ENCODE measurements at regions not wholly inside any gene's neighbourhood (a gene's known extent, or its start where the extent isn't known, plus 50 kb on each side); places are given as distances from the start of the nearest gene placed in this dataset.

DNA sequence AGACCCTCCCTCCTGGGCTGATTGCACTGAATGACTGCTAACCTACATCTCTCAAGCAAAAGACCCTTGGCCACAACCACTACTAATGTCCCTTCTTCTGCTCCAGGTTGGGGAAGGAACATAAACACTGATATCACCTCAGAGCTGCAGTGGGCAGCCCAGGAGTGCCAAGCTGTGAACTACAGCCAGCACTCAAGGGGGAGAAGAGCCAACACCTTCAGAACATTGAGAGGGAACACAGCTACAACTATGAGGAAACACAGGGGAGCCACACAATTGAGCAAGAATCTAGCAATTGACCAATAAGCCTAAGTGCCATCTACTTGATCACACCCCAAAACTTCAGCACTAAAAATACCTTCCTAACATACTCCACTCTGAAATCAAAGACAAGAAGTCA is 222.8 kb downstream of the SPATA18 start:
- no peak for DNase-seq
- TF ChIP-seq POLR2A (IDR thresholded peaks at IDR 0.05; ENCODE audit: low read length): no peak
- no peak for TF ChIP-seq GATA1 (IDR thresholded peaks at IDR 0.05; ENCODE audit: low read depth, low read length)

DNA sequence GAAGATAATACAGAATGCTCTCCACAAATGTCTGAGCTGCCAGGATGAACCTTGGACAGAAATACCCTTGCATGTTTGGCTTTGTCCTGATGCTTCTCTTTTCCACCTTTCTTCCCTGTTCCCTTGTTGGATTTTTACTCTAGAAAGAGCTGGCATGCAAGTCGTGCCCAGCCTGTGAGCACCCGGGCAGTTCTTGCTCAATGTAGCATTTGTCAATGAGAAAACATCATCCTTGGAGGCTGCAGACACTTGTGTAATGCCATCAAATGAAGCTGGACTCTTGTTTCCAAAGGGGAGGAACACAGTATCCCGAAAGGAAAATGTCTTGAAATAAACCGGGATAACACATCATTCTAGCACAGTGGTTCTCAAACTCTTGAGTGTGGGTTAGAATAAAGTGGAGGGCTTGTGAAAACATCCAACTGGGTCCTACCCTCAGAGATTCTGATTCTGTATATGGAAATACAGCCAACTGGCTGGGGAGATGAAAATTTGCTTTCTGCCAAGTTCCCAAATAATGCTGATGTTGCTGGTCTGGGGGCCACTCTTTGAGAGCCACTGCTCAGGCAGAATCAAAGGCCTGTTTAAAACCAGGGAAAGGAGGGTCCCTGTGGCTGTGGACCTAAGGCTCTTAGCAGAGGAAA is 237.2 kb downstream of the SPATA18 start:
- DNase-seq: no peak
- TF ChIP-seq POLR2A (IDR thresholded peaks at IDR 0.05; ENCODE audit: low read length) (no peak), GATA1 (IDR thresholded peaks at IDR 0.05; ENCODE audit: low read depth, low read length) (no peak)

DNA sequence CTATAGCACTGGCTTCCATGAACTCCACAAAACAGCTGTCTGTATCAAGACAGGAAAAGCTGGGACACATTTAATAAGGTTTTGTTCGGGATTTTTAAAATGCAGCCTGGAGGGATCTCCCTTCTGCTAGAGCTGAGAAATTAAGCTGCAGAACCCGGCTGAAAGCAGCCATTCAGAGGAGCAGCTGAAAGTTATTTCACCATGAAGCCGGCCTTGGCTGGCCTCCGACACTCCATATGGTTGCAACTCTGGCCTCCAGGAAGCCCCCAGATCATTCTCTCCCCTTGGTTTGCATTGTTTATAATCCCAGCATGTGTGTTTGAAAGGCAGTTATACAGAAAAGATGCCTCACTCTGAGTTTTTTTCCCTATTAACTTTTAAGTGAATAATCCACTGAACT is 239.4 kb downstream of the SPATA18 start:
- no peak for DNase-seq
- TF ChIP-seq GATA1 (IDR thresholded peaks at IDR 0.05; ENCODE audit: low read depth, low read length): no peak
- TF ChIP-seq POLR2A (IDR thresholded peaks at IDR 0.05; ENCODE audit: low read length): no peak

GRCh38 chr4:52292245-52292644 is 241.1 kb downstream of the SPATA18 start:
- DNase-seq: no peak
- TF ChIP-seq POLR2A (IDR thresholded peaks at IDR 0.05; ENCODE audit: low read length) (no peak), GATA1 (IDR thresholded peaks at IDR 0.05; ENCODE audit: low read depth, low read length) (no peak)

GRCh38 chr4:52296341-52296740 is 245.2 kb downstream of the SPATA18 start:
- TF ChIP-seq POLR2A (IDR thresholded peaks at IDR 0.05; ENCODE audit: low read length) (no peak), GATA1 (IDR thresholded peaks at IDR 0.05; ENCODE audit: low read depth, low read length) (no peak)
- no peak for DNase-seq

DNA sequence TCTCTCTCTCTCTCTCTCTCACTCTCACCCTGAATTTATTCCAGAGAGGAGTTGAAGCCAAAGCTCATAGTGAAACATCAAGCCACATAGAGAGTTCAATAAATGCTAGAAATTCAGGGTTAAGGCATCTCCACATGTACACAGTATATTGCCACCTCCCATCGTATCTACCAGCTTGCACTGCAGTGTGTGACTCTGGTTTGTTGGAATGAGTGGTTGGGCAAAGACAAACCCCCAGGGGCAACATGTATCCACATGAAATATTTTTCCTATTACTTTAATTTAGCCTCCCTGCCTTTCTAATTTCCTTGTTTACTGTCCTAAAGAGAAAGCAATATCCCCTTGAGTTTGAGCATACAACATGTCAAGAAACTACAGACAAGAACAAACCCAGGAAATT is 247.3 kb downstream of the SPATA18 start:
- no peak for DNase-seq
- no peak for TF ChIP-seq GATA1 (IDR thresholded peaks at IDR 0.05; ENCODE audit: low read depth, low read length)
- TF ChIP-seq POLR2A (IDR thresholded peaks at IDR 0.05; ENCODE audit: low read length): no peak

- no peak for TF ChIP-seq POLR2A (IDR thresholded peaks at IDR 0.05; ENCODE audit: low read length)
- no peak for TF ChIP-seq GATA1 (IDR thresholded peaks at IDR 0.05; ENCODE audit: low read depth, low read length)
- no peak for DNase-seq
Measured at GRCh38 chr4:52299120-52299519, 248.0 kb downstream of the SPATA18 start.

GRCh38 chr4:52311464-52312125 is 260.5 kb downstream of the SPATA18 start:
- DNase-seq: no peak
- TF ChIP-seq POLR2A (IDR thresholded peaks at IDR 0.05; ENCODE audit: low read length) (no peak), GATA1 (IDR thresholded peaks at IDR 0.05; ENCODE audit: low read depth, low read length) (no peak)

DNA sequence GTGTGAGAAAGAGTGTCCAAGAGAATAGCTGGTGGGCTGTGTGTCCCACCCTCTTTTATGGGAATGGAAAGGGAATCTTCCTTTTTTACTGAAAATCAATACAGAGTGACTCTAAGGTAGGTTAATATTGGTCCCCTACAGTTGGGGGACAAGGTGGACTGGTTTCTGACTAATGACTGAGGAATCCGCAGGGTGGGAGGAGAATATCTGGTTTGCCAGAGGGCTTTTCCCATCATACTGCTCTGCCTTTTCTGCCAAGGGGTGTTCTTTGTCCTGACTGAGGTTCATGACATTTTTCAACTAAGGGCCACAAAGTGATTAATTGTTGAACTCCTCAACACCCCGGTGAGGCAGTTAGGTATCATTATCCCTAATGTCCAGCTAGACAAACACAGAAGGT is 261.6 kb downstream of the SPATA18 start:
- no peak for TF ChIP-seq GATA1 (IDR thresholded peaks at IDR 0.05; ENCODE audit: low read depth, low read length)
- no peak for TF ChIP-seq POLR2A (IDR thresholded peaks at IDR 0.05; ENCODE audit: low read length)
- DNase-seq: no peak

DNA sequence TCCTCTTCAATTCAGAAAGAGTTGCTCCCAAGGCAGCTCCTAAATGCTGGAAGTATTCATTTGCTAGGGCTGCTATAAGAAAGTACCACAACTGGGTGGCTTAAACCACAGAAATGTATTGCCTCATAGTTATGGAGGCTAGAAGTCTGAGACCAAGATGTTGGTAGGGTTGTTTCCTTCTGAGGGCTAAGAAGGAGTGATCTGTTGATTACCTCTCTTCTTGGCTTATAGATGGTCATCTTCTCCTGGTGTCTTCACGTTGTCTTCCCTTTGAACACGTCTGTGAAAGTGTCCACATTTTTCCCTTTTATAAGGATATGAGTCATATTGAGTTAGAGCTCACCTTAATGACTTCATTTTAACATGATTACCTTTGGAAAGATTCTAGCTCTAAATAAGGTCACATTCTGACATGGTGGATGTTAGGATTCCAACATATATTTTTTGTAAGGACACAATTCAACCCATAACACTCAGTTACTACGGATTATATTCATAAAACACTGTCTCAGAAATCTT is 266.3 kb downstream of the SPATA18 start:
- TF ChIP-seq POLR2A (IDR thresholded peaks at IDR 0.05; ENCODE audit: low read length): no peak
- TF ChIP-seq GATA1 (IDR thresholded peaks at IDR 0.05; ENCODE audit: low read depth, low read length): no peak
- no peak for DNase-seq

DNA sequence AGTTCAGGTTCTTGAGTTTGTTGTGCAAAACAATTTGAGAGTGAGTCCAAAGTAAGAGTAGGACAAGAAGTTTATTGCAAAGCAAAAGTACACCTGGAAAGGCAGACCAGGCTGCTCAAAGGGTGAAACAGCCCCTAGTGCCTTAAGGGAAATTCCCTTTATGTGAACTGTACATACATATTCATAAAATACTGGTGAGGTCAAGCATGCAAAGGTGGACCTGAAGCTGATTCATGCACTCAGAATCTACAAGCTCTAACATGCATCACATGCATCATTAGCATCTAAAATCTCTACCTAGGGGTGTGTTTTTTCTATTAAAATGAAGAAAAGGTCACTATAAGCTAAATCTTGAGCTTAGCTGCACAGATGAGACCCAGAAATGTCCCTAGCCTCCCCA is 266.9 kb downstream of the SPATA18 start:
- DNase-seq: no peak
- TF ChIP-seq GATA1 (IDR thresholded peaks at IDR 0.05; ENCODE audit: low read depth, low read length) (no peak), POLR2A (IDR thresholded peaks at IDR 0.05; ENCODE audit: low read length) (no peak)

DNA sequence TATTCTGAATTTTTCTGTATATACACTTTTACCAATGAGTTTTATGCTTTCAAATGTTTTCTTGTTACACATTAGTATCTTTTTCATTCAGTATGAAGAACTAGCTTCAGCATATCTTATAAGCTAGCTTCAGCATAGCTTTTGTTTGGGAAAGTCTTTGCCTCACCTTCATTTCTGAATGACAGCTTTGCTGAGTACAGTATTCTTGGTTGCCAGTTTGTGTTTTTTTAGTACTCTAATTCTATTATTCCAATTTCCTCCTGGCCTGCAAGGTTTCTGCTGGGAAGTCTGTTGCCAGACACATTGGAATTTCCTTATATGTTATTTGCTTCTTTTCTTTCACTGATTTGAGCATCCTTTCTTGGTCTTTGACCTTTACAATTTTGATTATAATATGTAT is 278.8 kb downstream of the SPATA18 start:
- DNase-seq: no peak
- TF ChIP-seq POLR2A (IDR thresholded peaks at IDR 0.05; ENCODE audit: low read length): no peak

DNA sequence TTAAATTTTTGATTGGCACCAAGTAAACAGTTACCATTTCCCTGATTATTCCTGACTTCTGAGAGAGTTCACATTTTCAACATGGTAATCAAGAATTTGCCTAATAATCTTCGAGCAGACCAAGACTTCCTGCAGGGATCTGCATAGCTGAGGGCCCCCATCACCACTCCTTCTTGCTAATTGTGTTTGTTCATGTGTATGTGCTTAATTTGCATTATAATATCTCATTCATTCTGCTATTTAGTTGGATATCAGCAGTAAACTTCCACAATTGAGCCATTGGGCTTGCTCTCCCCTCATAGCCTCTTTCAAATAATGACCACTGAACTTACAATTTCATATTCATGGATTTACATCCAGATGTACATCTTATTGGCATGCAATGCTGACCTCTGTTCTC is 292.5 kb downstream of the SPATA18 start:
- no peak for TF ChIP-seq GATA1 (IDR thresholded peaks at IDR 0.05; ENCODE audit: low read depth, low read length)
- no peak for TF ChIP-seq POLR2A (IDR thresholded peaks at IDR 0.05; ENCODE audit: low read length)
- no peak for DNase-seq

DNA sequence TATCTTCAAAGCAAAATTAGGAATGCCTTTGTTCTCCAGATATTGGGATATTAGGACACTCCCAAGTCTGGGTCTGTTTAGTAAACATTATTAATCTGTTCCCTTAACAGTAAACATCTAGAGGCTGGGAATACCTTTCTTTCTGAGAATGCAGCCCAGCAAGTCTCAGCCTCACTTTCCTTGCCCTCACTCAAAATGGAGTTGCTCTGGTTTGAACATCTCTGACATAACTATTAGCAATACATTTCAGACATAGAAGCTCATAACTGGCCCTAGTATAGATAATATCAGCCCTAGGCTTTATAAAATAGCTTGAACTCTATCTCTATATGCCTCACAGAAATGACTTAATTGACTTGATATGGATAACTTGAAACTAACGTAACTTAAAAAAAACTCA is 299.8 kb downstream of the SPATA18 start:
- TF ChIP-seq POLR2A (IDR thresholded peaks at IDR 0.05; ENCODE audit: low read length): no peak
- TF ChIP-seq GATA1 (IDR thresholded peaks at IDR 0.05; ENCODE audit: low read depth, low read length): no peak
- DNase-seq: no peak

DNA sequence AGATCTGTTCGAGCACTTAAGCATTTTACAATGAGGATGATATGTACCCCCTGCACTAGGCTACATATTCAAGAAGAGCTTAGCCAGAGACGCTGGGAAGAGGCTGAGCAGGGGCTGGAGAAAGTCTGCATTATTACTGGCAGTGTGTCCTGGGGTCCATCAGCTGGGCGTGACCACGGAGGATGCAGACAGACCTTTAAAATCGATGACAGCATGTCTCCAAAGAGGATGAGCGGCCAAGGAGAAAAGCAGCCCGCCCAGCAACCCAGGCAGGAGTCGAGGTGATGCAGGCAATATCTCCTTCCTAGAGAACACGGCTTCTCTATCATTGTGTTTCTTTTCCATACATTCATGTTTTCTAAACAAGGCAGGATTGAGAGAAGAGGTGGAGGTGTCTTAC is 300.7 kb downstream of the USP46 start:
- no peak for TF ChIP-seq POLR2A (IDR thresholded peaks at IDR 0.05; ENCODE audit: low read length)
- no peak for TF ChIP-seq GATA1 (IDR thresholded peaks at IDR 0.05; ENCODE audit: low read depth, low read length)
- DNase-seq: no peak

All from erythroblast (primary cell).